H9 (cell line): ENCODE measurements at regions not wholly inside any gene's neighbourhood (a gene's known extent, or its start where the extent isn't known, plus 50 kb on each side); places are given as distances from the start of the nearest gene placed in this dataset.

ENCODE experiments used
- DNase-seq: peaks from one replicate; pipeline ENCODE4 v3.0.0-alpha.2; 2017
- H2AFZ ChIP-seq: one replicate; pipeline ENCODE4 v1.6.1; 2013; ENCODE audit warnings: mild to moderate bottlenecking, low read length, control low read depth, moderate library complexity
- H2AK5ac ChIP-seq: 2 replicates; pipeline ENCODE4 v1.6.1; 2013; ENCODE audit warnings: low read length, control low read depth, mixed read lengths; ENCODE audit not compliant: insufficient read length
- H2BK120ac ChIP-seq: one replicate; pipeline ENCODE4 v1.6.1; 2013; ENCODE audit warnings: low read depth, mild to moderate bottlenecking, low read length, control low read depth, inconsistent platforms; ENCODE audit not compliant: poor library complexity, severe bottlenecking
- H2BK12ac ChIP-seq: 2 replicates; pipeline ENCODE4 v1.6.1; 2013; ENCODE audit warnings: low read length, control low read depth, mixed read lengths, low read depth; ENCODE audit not compliant: insufficient read length
- H2BK15ac ChIP-seq: 2 replicates; pipeline ENCODE4 v1.6.1; 2013; ENCODE audit warnings: low read depth, low read length, control low read depth
- H2BK20ac ChIP-seq: one replicate; pipeline ENCODE4 v1.6.1; 2013; ENCODE audit warnings: low read depth, mild to moderate bottlenecking, low read length, control low read depth, inconsistent platforms; ENCODE audit not compliant: poor library complexity, severe bottlenecking
- H2BK5ac ChIP-seq: 2 replicates; pipeline ENCODE4 v1.6.1; 2013; ENCODE audit warnings: low read length, control low read depth, mixed read lengths; ENCODE audit not compliant: insufficient read length
- H3K14ac ChIP-seq: 2 replicates; pipeline ENCODE4 v1.6.1; 2013; ENCODE audit warnings: low read length, control low read depth; ENCODE audit not compliant: insufficient read depth
- H3K18ac ChIP-seq: 2 replicates; pipeline ENCODE4 v1.6.1; 2013; ENCODE audit warnings: low read depth, mild to moderate bottlenecking, mixed read lengths, low read length, control low read depth; ENCODE audit not compliant: insufficient read length
- H3K23ac ChIP-seq: 2 replicates; pipeline ENCODE4 v1.6.1; 2013; ENCODE audit warnings: low read length, control low read depth, mixed read lengths, low read depth; ENCODE audit not compliant: insufficient read length
- H3K23me2 ChIP-seq: 2 replicates; pipeline ENCODE4 v1.6.1; 2013; ENCODE audit warnings: low read depth, mild to moderate bottlenecking, mixed read lengths, low read length, control low read depth; ENCODE audit not compliant: insufficient read length, poor library complexity, severe bottlenecking
- H3K27ac ChIP-seq: 2 replicates; pipeline ENCODE4 v1.5.1; 2013; ENCODE audit warnings: low read length, control low read depth, mixed read lengths, low read depth; ENCODE audit not compliant: insufficient read length
- H3K27me3 ChIP-seq: 2 replicates; pipeline ENCODE4 v1.6.1; 2013; ENCODE audit warnings: low read length, control low read depth, inconsistent platforms; ENCODE audit not compliant: insufficient read depth
- H3K4ac ChIP-seq: 2 replicates; pipeline ENCODE4 v1.6.1; 2013; ENCODE audit warnings: low read depth, mild to moderate bottlenecking, control low read depth, inconsistent platforms, low read length, moderate library complexity
- H3K4me1 ChIP-seq: 2 replicates; pipeline ENCODE4 v1.6.1; 2013; ENCODE audit warnings: low read length, control low read depth, inconsistent platforms; ENCODE audit not compliant: insufficient read depth
- H3K4me2 ChIP-seq: 2 replicates; pipeline ENCODE4 v1.6.1; 2013; ENCODE audit warnings: low read length, control low read depth, mixed read lengths; ENCODE audit not compliant: insufficient read length, insufficient read depth
- H3K56ac ChIP-seq: 2 replicates; pipeline ENCODE4 v1.6.1; 2013; ENCODE audit warnings: low read depth, mild to moderate bottlenecking, mixed read lengths, low read length, control low read depth; ENCODE audit not compliant: insufficient read length
- H3K79me1 ChIP-seq: 2 replicates; pipeline ENCODE4 v1.6.1; 2013; ENCODE audit warnings: low read depth, mild to moderate bottlenecking, moderate library complexity, low read length, control low read depth, inconsistent platforms; ENCODE audit not compliant: insufficient read depth, poor library complexity, severe bottlenecking
- H3K79me2 ChIP-seq: 2 replicates; pipeline ENCODE4 v1.6.1; 2013; ENCODE audit warnings: low read length, control low read depth, inconsistent platforms; ENCODE audit not compliant: insufficient read depth
- H3K9ac ChIP-seq: 2 replicates; pipeline ENCODE4 v1.6.1; 2013; ENCODE audit warnings: low read length, control low read depth, mixed read lengths; ENCODE audit not compliant: insufficient read length; ENCODE audit errors: extremely low read depth
- H3K9me3 ChIP-seq: one replicate; pipeline ENCODE4 v1.6.1; 2013; ENCODE audit warnings: low read depth, low read length, inconsistent platforms; ENCODE audit not compliant: control insufficient read depth
- H3T11ph ChIP-seq: one replicate; pipeline ENCODE4 v1.6.1; 2013; ENCODE audit warnings: mild to moderate bottlenecking, low read length, control low read depth, inconsistent platforms
- H4K20me1 ChIP-seq: one replicate; pipeline ENCODE4 v1.6.1; 2013; ENCODE audit not compliant: control insufficient read depth, insufficient read length, insufficient read depth
- H4K5ac ChIP-seq: 2 replicates; pipeline ENCODE4 v1.6.1; 2013; ENCODE audit warnings: low read depth, mild to moderate bottlenecking, mixed read lengths, low read length, control low read depth; ENCODE audit not compliant: insufficient read length
- H4K8ac ChIP-seq: replicated peaks from 2 replicates; pipeline ENCODE4 v1.6.1; 2013; ENCODE audit warnings: low read length, control low read depth, mixed read lengths, low read depth; ENCODE audit not compliant: insufficient read length
- H4K91ac ChIP-seq: 2 replicates; pipeline ENCODE4 v1.6.1; 2013; ENCODE audit warnings: low read depth, mild to moderate bottlenecking, moderate library complexity, mixed read lengths, low read length, control low read depth; ENCODE audit not compliant: insufficient read length
- H3K27ac Mint-ChIP-seq, 3 experiments: 2 replicates in 2 of 3; 3 replicates in 1 of 3; pipeline ENCODE4 v1.8.0; 2020 to 2021; ENCODE audit warnings: mixed read lengths in 3 of 3, mild to moderate bottlenecking in 1 of 3, moderate library complexity in 1 of 3
- H3K27me3 Mint-ChIP-seq: 2 replicates; pipeline ENCODE4 v1.8.0; 2021; ENCODE audit warnings: low read depth, mild to moderate bottlenecking, moderate library complexity, mixed read lengths
- H3K36me3 Mint-ChIP-seq, 3 experiments: 2 replicates in 2 of 3; 3 replicates in 1 of 3; pipeline ENCODE4 v1.8.0; 2020 to 2021; ENCODE audit warnings: low read depth in 3 of 3, mixed read lengths in 3 of 3; ENCODE audit not compliant: insufficient read depth in 1 of 3
- H3K4me1 Mint-ChIP-seq, 2 experiments: 2 replicates each; pipeline ENCODE4 v1.8.0; 2020; ENCODE audit warnings: mixed read lengths in 2 of 2
- H3K4me3 Mint-ChIP-seq, 2 experiments: 2 replicates in 1 of 2; 3 replicates in 1 of 2; pipeline ENCODE4 v1.8.0; 2020 to 2021; ENCODE audit warnings: mild to moderate bottlenecking in 2 of 2, mixed read lengths in 2 of 2, moderate library complexity in 1 of 2
- H3K9me3 Mint-ChIP-seq, 2 experiments: 2 replicates in 1 of 2; 3 replicates in 1 of 2; pipeline ENCODE4 v1.8.0; 2020; ENCODE audit warnings: mild to moderate bottlenecking in 2 of 2, mixed read lengths in 2 of 2, moderate library complexity in 1 of 2
- CTCF ChIP-seq: fragments of 200-600 bp; sonication (generic); conservative IDR thresholded peaks from 3 replicates; pipeline ENCODE4 v1.8.0; 2021; ENCODE audit warnings: antibody characterized with exemption, mild to moderate bottlenecking
- WGBS: extraction: QIAGEN DNeasy Blood & Tissue Kit; methylation state at CpG from one replicate; pipeline ENCODE4 v1.1.7; 2013; ENCODE audit warnings: missing lambda C conversion rate, low lambda C conversion rate, mixed read lengths; ENCODE audit not compliant: insufficient read length; ENCODE audit errors: extremely low coverage; 5-methylcytosine and 5-hydroxymethylcytosine counted together

- DNase-seq, result no peak
- H3K9ac ChIP-seq, result no peak overlapping the region
- H2BK12ac ChIP-seq, result no peak overlapping the region
- H3K9me3 Mint-ChIP-seq, result no peaks in the 10 kb centered on the region
- H3K36me3 Mint-ChIP-seq, result no peaks in the 10 kb centered on the region; a peak in 1 of 7 replicates
- no peaks in the 10 kb centered on the region for H3K79me1 ChIP-seq
- H3K4ac ChIP-seq, result no peak overlapping the region
- no peak for TF ChIP-seq CTCF
- H3K14ac ChIP-seq, result no peak overlapping the region
- no CpG with 5 or more reads among the region's 3 CpGs for WGBS
- H3K27ac Mint-ChIP-seq, result no peak overlapping the region
- no peak overlapping the region for H2BK15ac ChIP-seq
- no peak overlapping the region for H2AK5ac ChIP-seq
- no peak overlapping the region for H4K5ac ChIP-seq
- H4K20me1 ChIP-seq, result no peaks in the 10 kb centered on the region
- no peaks in the 10 kb centered on the region for H3K79me2 ChIP-seq
- no peak overlapping the region for H3K27ac ChIP-seq
- H3K23ac ChIP-seq, result no peak overlapping the region
- H4K91ac ChIP-seq, result no peak overlapping the region
- H2AFZ ChIP-seq, result no peak overlapping the region
- no peak overlapping the region for H2BK120ac ChIP-seq
- no peak overlapping the region for H3K56ac ChIP-seq
- H3K4me1 ChIP-seq, result no peaks in the 10 kb centered on the region
- H3K4me2 ChIP-seq, result no peak overlapping the region
- H3K27me3 Mint-ChIP-seq, result no peaks in the 10 kb centered on the region
- H3K23me2 ChIP-seq, result no peaks in the 10 kb centered on the region
- H3K4me3 Mint-ChIP-seq, result no peak overlapping the region
- no peaks in the 10 kb centered on the region for H3K9me3 ChIP-seq
- H2BK20ac ChIP-seq, result no peak overlapping the region
- peaks cover 0 to 5% of the 10 kb centered on the region in 2 experiments; a peak in 1 of 4 replicates for H3K4me1 Mint-ChIP-seq
- H4K8ac ChIP-seq, result no peak overlapping the region
- no peak overlapping the region for H3T11ph ChIP-seq
- H3K27me3 ChIP-seq, result no peaks in the 10 kb centered on the region
- H3K18ac ChIP-seq, result no peak overlapping the region
- no peak overlapping the region for H2BK5ac ChIP-seq
Observed at GRCh38 chr20:40008177-40008576, 680.9 kb downstream of the MAFB start.
